MM.1S (cell line): ENCODE measurements at regions not wholly inside any gene's neighbourhood (a gene's known extent, or its start where the extent isn't known, plus 50 kb on each side); places are given as distances from the start of the nearest gene placed in this dataset.

ENCODE experiments used
- EZH2phosphoT487 ChIP-seq: fragments of 300-600 bp; sonication (generic); IDR thresholded peaks from 2 replicates; pipeline ENCODE4 v1.6.1; 2018; ENCODE audit warnings: antibody characterized with exemption, low read length
- TF ChIP-seq, protein P1 (sequence below): fragments of 300-600 bp; sonication (generic); IDR thresholded peaks from 2 replicates; pipeline ENCODE4 v1.5.1; 2016; ENCODE audit warnings: antibody characterized with exemption, low read length, mixed read lengths

DNA sequence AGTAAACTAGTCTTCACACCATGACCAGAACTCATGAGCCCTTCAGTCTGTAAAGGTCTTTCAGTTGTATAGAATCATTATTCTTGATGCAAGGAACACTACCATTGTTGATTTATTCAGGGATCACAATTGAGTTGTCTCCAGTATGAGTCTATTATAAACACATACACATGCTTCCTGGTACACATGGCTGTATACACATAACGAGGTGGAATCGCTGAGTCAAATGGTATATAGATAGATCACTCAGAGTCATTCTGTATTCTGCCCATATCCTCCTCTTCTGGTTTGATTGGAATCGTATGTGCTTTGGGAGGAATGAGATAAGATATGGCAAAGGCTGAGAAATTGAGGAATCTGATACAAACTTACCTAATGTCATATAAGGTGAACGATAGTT, 216.0 kb downstream of the UBE2E3 start:
- TF ChIP-seq, protein P1, sequence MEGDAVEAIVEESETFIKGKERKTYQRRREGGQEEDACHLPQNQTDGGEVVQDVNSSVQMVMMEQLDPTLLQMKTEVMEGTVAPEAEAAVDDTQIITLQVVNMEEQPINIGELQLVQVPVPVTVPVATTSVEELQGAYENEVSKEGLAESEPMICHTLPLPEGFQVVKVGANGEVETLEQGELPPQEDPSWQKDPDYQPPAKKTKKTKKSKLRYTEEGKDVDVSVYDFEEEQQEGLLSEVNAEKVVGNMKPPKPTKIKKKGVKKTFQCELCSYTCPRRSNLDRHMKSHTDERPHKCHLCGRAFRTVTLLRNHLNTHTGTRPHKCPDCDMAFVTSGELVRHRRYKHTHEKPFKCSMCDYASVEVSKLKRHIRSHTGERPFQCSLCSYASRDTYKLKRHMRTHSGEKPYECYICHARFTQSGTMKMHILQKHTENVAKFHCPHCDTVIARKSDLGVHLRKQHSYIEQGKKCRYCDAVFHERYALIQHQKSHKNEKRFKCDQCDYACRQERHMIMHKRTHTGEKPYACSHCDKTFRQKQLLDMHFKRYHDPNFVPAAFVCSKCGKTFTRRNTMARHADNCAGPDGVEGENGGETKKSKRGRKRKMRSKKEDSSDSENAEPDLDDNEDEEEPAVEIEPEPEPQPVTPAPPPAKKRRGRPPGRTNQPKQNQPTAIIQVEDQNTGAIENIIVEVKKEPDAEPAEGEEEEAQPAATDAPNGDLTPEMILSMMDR, result no peak
- TF ChIP-seq EZH2phosphoT487, result no peak
